Stimulated activated memory B cell treated with anti-CD40 and anti-IgM and Interleukin-4, amounts not matched to agents 10 μg/mL and 1 μg/mL and 100 μg/mL, for 72 hours (primary cell): ENCODE measurements at regions not wholly inside any gene's neighbourhood (a gene's known extent, or its start where the extent isn't known, plus 50 kb on each side); places are given as distances from the start of the nearest gene placed in this dataset.
"Not testable (repeated sequence)": the region's sequence is repeated elsewhere in the genome, so short reads cannot be mapped to it uniquely, and the experiment has no call there.

Experiments
- ATAC-seq: fragments of 150-1000 bp; cut with Tn5 transposase; 2 replicates; pipeline ENCODE4 v1.10.0; 2021
- H3K27ac Mint-ChIP-seq: one replicate; pipeline ENCODE4 v1.8.0; 2022; ENCODE audit warnings: mild to moderate bottlenecking, mixed read lengths
- H3K27me3 Mint-ChIP-seq: one replicate; pipeline ENCODE4 v1.8.0; 2022; ENCODE audit warnings: mixed read lengths
- H3K36me3 Mint-ChIP-seq: one replicate; pipeline ENCODE4 v1.8.0; 2022; ENCODE audit warnings: mixed read lengths
- H3K4me1 Mint-ChIP-seq: one replicate; pipeline ENCODE4 v1.8.0; 2022; ENCODE audit warnings: mixed read lengths
- H3K4me3 Mint-ChIP-seq: one replicate; pipeline ENCODE4 v1.8.0; 2022; ENCODE audit warnings: mild to moderate bottlenecking, moderate library complexity, mixed read lengths
- H3K9me3 Mint-ChIP-seq: one replicate; pipeline ENCODE4 v1.8.0; 2022; ENCODE audit warnings: mixed read lengths

DNA sequence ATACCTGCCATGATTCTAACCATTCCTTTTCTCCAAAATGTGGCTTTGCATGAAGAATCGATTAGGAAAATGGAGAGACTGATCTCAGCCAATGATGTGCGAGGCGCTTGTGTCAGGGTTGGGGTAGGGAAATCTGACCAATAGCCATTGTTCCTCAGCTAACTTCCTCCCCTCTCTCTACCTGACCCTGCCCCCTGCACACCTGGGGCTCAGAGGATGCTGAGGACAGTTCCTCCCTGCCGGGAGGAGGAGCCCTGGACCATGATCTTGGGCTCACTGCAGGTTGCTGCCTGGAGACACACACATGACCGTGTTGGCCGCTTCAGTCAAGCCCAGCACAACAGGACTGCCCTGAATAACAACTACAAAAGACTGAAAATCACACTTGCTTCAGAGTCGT, 119.8 kb upstream of the SFSWAP start:
- Mint-ChIP-seq H3K4me1 (peaks cover 10% of the 10 kb centered on the region), H3K27me3 (peaks cover 7% of the 10 kb centered on the region), H3K36me3 (no peaks in the 10 kb centered on the region), H3K9me3 (no peaks in the 10 kb centered on the region), H3K27ac (no peak overlapping the region), H3K4me3 (no peak overlapping the region)
- no peak for ATAC-seq

DNA sequence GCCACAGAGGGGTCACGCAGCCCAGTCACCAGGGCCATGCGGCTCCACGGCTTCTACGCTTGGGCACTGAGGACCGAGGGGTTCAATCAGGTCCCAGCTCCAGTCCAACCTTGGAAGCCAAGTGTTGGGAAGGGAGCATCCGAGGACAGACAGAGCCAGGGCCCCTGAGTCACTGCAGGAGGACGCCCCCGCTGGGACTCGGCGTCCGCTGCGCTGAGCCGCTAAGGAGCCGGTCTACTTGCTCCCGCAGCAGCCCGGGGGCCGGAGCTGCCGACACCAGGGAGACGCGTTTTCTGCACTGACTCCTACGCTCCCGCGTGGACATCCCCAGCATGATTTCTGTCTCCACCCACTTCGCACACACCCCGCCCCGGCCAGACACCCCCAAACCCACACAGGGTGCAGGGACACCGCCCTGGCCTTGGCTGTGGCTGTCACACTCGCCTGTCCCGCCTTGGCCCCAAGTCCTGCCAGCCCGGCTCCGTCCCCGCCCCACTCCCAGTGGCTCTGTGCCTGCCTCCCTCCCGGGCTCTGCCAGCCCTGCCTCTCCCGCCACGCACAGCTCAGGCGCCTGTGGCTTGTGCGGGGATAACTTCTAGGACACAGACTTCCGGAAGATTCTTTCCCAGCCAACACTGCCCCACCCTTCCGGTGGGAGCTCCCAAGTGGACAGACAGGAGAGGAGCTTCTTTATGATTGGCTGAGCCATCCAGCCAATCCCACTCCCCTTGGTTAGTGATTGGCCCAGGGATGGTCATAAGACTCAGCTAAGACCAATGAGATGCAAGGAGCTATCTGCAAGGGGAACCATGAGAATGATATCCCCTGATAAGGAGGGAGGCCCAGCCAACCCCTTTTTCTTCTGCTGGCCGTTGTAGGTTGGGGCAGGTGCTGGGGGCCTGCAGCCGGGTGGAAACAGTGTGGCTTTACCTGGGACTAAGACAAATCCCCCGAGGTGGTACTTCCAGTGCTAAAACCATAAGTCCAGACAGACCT, 118.9 kb upstream of the SFSWAP start:
- ATAC-seq, result no peak
- Mint-ChIP-seq H3K9me3 (no peaks in the 10 kb centered on the region), H3K36me3 (no peaks in the 10 kb centered on the region), H3K4me1 (peaks cover 10% of the 10 kb centered on the region), H3K27me3 (peaks cover 16% of the 10 kb centered on the region), H3K4me3 (no peak overlapping the region), H3K27ac (no peak overlapping the region)

DNA sequence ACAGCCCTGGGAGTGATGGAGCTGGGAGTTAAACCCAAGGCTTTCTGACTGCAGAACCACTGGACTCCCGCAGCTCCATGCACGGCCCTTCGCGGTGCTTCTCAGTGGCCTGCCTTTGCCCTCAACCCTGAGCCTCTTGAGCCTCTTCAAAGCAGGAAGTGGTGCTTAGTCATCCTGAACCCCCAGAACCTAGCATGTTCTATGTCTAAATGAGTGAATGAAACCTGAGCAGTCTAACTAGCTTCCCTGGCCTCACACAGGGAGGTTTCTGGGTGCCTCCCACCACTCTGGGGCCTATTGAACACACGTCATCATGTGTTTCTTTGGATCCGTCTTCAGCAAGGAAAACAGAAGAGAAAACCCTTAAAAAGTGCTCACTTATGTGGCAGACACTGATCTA, 117.9 kb upstream of the SFSWAP start:
- ATAC-seq, result peak; percentile 69
- no peaks in the 10 kb centered on the region for H3K9me3 Mint-ChIP-seq
- H3K4me1 Mint-ChIP-seq, result peaks cover 10% of the 10 kb centered on the region
- H3K4me3 Mint-ChIP-seq, result no peak overlapping the region
- no peaks in the 10 kb centered on the region for H3K36me3 Mint-ChIP-seq
- peaks cover 17% of the 10 kb centered on the region for H3K27me3 Mint-ChIP-seq
- no peak overlapping the region for H3K27ac Mint-ChIP-seq

DNA sequence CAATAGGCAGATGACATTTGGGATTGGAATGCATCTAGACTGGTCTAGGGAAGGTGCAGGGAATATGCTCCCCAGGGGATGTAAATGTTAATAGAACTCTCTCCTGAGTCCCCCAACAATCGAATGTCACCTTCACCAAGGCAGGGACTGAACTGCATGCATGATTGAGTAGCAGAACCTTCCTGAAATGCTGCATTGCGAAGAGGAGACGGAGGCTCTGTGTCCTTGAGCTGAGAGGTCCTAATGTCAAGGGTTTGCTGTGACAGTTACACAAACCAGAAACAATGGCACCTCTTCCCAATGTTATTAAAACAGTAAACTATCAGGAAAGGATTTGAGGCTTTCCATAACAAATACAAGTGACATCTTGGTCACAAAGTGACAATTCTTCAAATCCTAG, 117.5 kb upstream of the SFSWAP start:
- ATAC-seq, result no peak
- H3K27ac Mint-ChIP-seq, result no peak overlapping the region
- no peaks in the 10 kb centered on the region for H3K9me3 Mint-ChIP-seq
- peaks cover 17% of the 10 kb centered on the region for H3K27me3 Mint-ChIP-seq
- peaks cover 10% of the 10 kb centered on the region for H3K4me1 Mint-ChIP-seq
- no peak overlapping the region for H3K4me3 Mint-ChIP-seq
- H3K36me3 Mint-ChIP-seq, result no peaks in the 10 kb centered on the region

DNA sequence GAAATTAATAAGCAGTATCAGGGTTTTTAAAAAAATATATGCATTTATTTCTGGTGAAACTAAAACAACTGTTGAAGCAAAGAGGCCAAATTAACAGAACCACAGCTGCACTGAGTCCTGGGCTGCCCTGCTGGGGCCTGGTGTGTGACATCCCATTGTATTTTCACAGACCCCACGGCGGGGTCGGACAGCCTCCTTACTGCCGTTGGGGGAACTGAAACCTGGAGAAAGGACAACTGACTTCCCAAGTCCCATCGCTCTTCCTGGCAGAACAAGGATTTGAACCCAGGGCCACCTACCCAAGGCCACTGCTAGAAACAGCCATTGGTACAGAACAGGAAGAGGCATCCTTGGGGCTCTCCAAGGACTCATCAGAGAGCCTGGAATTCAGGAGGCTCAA, 114.8 kb upstream of the SFSWAP start:
- Mint-ChIP-seq H3K27me3 (peaks cover 40% of the 10 kb centered on the region), H3K9me3 (no peaks in the 10 kb centered on the region), H3K27ac (no peak overlapping the region), H3K4me1 (peaks cover 10% of the 10 kb centered on the region), H3K4me3 (no peak overlapping the region), H3K36me3 (no peaks in the 10 kb centered on the region)
- no peak for ATAC-seq

DNA sequence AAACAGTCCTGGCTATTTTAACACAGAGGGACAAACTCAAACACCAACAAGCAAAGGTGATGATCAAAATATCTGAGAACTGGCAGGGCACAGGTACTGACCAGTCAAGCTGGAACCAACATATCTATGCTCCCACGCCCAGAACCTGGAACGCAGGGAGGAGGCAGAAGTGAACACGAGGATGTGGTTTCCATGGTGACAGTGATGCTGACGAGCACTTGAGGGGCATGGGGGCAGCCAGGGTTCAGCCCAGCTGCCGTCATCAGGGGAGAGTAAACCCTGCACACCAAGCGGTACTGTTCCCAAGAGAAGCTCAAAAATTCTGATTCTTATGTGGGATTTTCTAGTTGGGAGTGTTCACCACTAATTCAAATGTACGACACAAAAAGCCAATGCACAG, 113.6 kb upstream of the SFSWAP start:
- no peaks in the 10 kb centered on the region for H3K36me3 Mint-ChIP-seq
- H3K4me1 Mint-ChIP-seq, result peaks cover 10% of the 10 kb centered on the region
- no peaks in the 10 kb centered on the region for H3K9me3 Mint-ChIP-seq
- H3K4me3 Mint-ChIP-seq, result no peak overlapping the region
- H3K27me3 Mint-ChIP-seq, result peaks cover 48% of the 10 kb centered on the region
- no peak for ATAC-seq
- H3K27ac Mint-ChIP-seq, result no peak overlapping the region

DNA sequence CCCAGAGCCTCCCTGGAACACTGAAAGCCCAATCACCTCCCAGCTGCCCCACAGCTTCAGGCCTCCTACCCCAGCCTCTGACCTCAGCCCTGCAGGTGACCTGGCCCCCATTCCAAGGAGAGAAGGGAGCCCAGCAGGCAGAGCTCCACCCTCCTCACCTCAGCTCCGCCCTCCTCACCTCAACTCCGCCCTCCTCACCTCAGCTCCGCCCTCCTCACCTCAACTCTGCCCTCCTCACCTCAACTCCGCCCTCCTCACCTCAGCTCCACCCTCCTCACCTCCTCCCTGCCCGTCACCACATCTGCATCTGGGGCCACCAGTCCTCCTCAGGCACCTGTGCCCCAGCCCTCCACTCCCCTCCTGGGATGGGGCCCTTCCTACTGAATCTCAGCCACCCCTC, 112.2 kb upstream of the SFSWAP start:
- no peaks in the 10 kb centered on the region for H3K36me3 Mint-ChIP-seq
- no peaks in the 10 kb centered on the region for H3K9me3 Mint-ChIP-seq
- no peaks in the 10 kb centered on the region for H3K4me1 Mint-ChIP-seq
- ATAC-seq, result no peak
- no peak overlapping the region for H3K27ac Mint-ChIP-seq
- H3K4me3 Mint-ChIP-seq, result no peak overlapping the region
- peaks cover 56% of the 10 kb centered on the region for H3K27me3 Mint-ChIP-seq

DNA sequence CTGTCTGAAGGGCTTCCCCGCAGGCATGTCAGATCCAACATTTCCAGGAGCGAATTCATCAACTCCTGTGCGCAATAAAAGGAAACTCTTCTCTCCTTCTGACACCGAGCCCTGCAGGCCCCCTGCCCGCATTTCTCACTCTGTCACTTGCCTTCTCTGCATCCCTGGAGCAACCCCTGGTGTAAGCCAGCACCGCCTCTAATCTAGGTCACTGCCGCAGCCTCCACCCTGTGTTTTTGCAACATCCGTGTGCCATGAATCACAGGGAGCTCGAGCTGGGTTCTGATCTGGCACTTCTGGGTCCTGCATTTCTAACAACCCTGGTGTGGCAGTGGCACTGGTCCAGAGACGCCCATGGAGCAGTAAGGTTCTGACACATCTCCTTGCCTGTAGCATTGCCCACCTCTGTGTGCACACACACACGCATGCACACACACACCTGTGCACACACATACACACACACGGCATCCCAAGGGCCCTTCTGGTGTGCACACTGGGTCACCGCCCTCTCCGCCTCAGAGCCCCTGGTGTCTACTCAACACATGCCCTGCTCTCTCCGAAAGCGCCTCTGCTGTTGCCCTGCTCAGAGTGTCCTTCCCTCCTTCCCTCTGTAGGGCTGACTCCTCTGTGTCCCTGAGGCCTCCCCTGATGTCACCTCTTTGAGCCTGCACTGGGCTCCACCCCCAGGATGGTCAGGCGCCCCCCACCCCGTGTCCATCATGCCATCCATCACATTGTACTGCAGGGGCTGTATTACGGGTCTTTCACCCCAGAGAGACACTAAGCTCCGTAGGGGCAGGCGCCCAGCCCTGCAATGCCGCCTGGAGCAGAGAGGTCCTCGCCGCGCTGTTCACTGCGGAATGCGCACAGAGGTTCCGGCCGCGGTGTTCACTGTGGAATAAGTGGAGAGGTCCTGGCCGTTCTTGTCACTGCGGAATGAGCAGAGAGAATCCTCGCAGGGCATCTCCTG, 111.4 kb upstream of the SFSWAP start:
- no peaks in the 10 kb centered on the region for H3K9me3 Mint-ChIP-seq
- peaks cover 5% of the 10 kb centered on the region for H3K4me1 Mint-ChIP-seq
- H3K27ac Mint-ChIP-seq, result no peak overlapping the region
- H3K27me3 Mint-ChIP-seq, result peaks cover 63% of the 10 kb centered on the region
- H3K36me3 Mint-ChIP-seq, result no peaks in the 10 kb centered on the region
- no peak overlapping the region for H3K4me3 Mint-ChIP-seq
- no peak for ATAC-seq

DNA sequence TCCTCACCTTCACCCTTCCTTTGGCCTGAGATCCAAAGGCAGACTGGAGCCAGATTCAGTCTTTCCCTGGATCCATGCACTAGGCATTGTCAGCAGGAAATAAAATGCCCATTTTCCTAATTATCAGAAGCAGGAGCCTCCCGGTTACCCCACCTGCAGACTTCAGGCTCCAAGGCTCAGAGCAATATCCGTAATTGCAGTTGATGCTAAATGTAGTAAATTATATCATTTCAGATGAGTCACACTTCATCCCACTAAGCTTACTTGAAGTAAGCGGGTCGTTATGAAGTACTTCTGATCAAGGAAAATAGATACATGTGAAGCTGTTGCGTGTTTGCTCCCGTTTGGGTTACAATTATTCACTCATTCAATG, 110.7 kb upstream of the SFSWAP start:
- Mint-ChIP-seq H3K9me3 (no peaks in the 10 kb centered on the region), H3K27me3 (peaks cover 70% of the 10 kb centered on the region), H3K36me3 (no peaks in the 10 kb centered on the region), H3K4me3 (no peak overlapping the region), H3K27ac (no peak overlapping the region), H3K4me1 (peaks cover 5% of the 10 kb centered on the region)
- no peak for ATAC-seq

DNA sequence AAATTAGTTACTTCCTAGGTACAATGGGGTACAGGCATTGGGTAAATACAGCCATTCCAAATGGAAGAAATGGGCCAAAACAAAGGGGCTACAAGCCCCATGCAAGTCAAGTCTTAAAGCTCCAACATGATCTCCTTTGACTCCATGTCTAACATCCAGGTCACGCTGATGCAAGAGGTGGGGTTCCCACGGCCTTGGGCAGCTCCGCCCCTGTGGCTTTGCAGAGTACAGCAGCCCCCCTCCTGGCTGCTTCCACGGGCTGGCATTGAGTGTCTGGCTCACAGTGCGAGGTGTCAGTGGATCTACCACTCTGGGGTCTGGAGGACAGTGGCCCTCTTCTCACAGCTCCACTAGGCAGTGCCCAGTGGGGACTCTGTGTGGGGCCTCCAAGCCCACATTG, 109.4 kb upstream of the SFSWAP start:
- not testable (repeated sequence) for H3K4me1 Mint-ChIP-seq, H3K36me3 Mint-ChIP-seq, ATAC-seq, H3K4me3 Mint-ChIP-seq, H3K9me3 Mint-ChIP-seq, H3K27ac Mint-ChIP-seq
- H3K27me3 Mint-ChIP-seq, result peaks cover 73% of the 10 kb centered on the region

DNA sequence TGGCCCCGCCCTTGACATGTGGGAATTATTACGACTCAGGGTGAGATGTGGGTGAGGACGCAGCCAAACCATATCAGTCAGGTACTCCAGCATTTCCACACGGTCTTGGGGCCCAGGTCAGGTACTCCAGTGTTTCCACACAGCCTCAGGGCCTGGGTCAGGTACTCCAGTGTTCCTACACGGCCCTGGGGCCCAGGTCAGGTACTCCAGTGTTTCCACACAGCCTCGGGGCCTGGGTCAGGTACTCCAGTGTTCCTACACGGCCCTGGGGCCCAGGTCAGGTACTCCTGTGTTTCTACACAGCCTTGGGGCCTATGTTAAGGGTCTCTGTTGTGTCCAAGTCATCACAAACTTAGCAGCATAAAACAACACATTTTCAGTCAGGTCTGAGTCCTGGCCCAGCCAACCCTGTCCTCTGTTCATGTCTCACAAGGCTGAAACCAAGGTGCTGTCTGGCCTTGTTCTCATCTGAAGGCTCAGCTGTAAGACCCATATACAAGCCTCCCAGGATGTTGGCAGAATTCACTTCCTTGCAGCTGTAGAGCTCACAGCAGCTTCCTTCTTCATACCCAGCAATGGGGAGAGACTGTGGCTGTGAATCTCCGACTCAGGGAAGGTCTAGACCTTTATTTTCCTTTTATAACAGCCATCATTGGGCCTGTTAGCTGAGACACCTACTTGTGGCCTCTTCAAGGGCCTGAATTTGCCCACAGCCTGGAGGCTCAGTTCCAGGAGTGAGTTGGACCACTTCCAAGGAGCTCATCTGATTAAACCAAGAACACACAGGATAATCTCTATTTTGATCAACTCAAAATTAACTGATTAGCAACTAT, 107.6 kb upstream of the SFSWAP start:
- Mint-ChIP-seq H3K9me3 (no peaks in the 10 kb centered on the region), H3K27ac (no peak overlapping the region), H3K36me3 (no peaks in the 10 kb centered on the region), H3K27me3 (peaks cover 80% of the 10 kb centered on the region), H3K4me3 (no peak overlapping the region), H3K4me1 (peaks cover 9% of the 10 kb centered on the region)
- ATAC-seq, result no peak

DNA sequence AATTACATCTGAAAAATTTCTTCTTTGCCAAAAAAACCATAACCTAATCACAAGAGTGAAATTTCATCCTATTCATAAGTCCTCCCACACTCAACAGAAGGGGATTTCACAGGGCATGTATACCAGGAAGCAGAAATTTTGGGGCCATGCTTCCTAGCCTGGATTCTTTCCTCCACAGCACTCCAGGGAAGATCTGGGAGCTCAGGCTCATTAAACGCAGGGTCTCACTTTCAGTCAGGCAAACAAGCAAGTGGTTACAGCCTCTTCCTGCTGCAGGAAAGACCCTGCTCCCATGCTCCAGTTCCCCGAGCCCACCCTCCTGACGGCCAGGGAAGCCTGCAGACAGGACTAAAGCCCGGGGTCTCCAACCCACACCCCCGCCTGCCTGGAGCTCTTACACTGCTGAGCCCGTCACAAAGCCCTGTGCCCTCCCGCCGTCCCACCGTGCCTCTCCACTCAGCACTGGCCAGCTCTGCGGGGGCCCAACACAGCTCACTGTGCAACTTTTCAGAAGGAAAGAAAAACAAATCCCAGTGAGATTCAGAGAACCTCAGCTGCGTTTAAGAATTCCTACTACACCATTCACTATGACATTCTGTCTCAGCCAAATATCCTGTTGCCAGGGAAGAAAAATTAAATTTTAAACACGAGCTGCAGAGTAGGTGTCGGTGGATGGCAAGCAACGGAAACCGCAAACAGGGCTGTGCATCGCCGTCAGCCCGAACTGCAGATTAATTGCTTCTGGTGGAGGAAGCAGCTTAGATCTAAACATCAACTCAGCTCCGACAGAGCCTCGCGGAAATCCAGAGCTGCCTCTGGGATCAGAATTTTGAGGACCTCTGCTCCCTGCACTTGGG, 106.7 kb upstream of the SFSWAP start:
- Mint-ChIP-seq H3K4me1 (peaks cover 9% of the 10 kb centered on the region), H3K27me3 (peaks cover 75% of the 10 kb centered on the region), H3K9me3 (no peaks in the 10 kb centered on the region), H3K27ac (no peak overlapping the region), H3K4me3 (no peak overlapping the region), H3K36me3 (no peaks in the 10 kb centered on the region)
- no peak for ATAC-seq

DNA sequence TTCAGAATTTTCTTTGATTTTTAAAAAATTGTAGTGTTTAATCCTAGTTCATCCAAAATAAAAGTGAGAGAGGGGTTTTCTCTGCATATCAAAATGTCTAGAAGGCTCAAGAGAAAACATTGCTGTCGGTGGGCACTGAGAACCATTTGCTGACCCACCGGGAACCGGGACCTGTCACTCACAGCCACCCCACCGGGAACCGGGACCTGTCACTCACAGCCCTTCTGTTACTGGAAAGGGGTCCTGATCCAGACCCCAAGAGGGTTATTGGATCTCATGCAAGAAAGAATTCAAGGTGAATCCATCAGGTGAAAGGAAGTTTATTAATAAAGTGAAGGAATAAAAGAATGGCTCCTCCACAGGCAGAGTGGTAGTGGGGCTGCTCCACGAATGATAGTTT, 106.0 kb upstream of the SFSWAP start:
- H3K4me1 Mint-ChIP-seq, result peaks cover 9% of the 10 kb centered on the region
- no peak overlapping the region for H3K4me3 Mint-ChIP-seq
- H3K9me3 Mint-ChIP-seq, result no peaks in the 10 kb centered on the region
- no peak for ATAC-seq
- H3K27me3 Mint-ChIP-seq, result peaks cover 75% of the 10 kb centered on the region
- H3K27ac Mint-ChIP-seq, result no peak overlapping the region
- no peaks in the 10 kb centered on the region for H3K36me3 Mint-ChIP-seq

DNA sequence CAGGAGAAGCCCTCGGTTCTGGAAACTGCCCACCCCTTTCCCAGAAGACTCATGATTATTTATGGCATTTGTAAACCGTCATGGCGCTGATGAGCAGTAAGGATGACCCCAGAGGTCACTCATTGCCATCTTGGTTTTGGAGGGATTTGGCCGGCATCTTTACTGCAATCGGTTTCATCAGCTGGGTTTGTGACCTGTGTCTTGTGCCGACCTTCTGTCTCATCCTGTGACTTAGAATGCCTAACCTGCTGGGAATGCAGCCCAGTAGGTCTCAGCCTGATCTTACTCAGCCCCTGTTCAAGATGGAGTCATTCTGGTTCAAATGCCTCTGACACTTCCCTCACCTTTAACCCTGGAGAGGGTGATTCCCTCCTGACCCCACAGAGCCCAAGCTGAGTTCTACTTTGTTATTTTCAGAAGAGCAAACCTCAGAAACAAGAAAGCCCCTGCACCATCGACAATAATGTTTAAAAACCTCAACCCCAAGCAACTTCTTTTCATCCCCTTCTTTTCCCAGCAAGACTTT, 105.5 kb upstream of the SFSWAP start:
- peaks cover 9% of the 10 kb centered on the region for H3K4me1 Mint-ChIP-seq
- H3K36me3 Mint-ChIP-seq, result no peaks in the 10 kb centered on the region
- no peak overlapping the region for H3K27ac Mint-ChIP-seq
- H3K27me3 Mint-ChIP-seq, result peaks cover 77% of the 10 kb centered on the region
- H3K4me3 Mint-ChIP-seq, result no peak overlapping the region
- no peak for ATAC-seq
- H3K9me3 Mint-ChIP-seq, result no peaks in the 10 kb centered on the region
